NCI-H82 treated with DMSO at 0.1 percent for 48 hours (cell line): ENCODE measurements at regions not wholly inside any gene's neighbourhood (a gene's known extent, or its start where the extent isn't known, plus 50 kb on each side); places are given as distances from the start of the nearest gene placed in this dataset.

ENCODE experiments used
- DNase-seq: peaks from one replicate; lab custom pipeline; 2025; ENCODE audit not compliant: unreplicated experiment; lab: John Stamatoyannopoulos, UW

- DNase-seq: no peak
These were observed 64.5 kb upstream of the KLF13 start for GRCh38 chr15:31262143-31262530.

GRCh38 chr15:31262901-31263671 lies 63.5 kb upstream of the KLF13 start:
- DNase-seq: no peak

GRCh38 chr15:31263751-31264558 lies 62.7 kb upstream of the KLF13 start:
- no peak for DNase-seq

- DNase-seq: no peak
These were observed 62.0 kb upstream of the KLF13 start for GRCh38 chr15:31264559-31265089.

- no peak for DNase-seq
These were observed 61.4 kb upstream of the KLF13 start for GRCh38 chr15:31265090-31265870.

GRCh38 chr15:31265871-31266711 lies 60.5 kb upstream of the KLF13 start:
- peak; percentile 19 for DNase-seq

GRCh38 chr15:31266712-31267111 lies 59.9 kb upstream of the KLF13 start:
- DNase-seq: no peak

- no peak for DNase-seq
These were observed 59.2 kb upstream of the KLF13 start for GRCh38 chr15:31267161-31268107.

- DNase-seq: no peak
These were observed 58.5 kb upstream of the KLF13 start for GRCh38 chr15:31268108-31268501.

GRCh38 chr15:31268911-31269784 lies 57.5 kb upstream of the KLF13 start:
- DNase-seq: no peak

- no peak for DNase-seq
These were observed 56.6 kb upstream of the KLF13 start for GRCh38 chr15:31269816-31270575.

- peak; percentile 38 for DNase-seq
These were observed 55.9 kb upstream of the KLF13 start for GRCh38 chr15:31270767-31271166.

GRCh38 chr15:31271224-31271635 lies 55.4 kb upstream of the KLF13 start:
- no peak for DNase-seq

GRCh38 chr15:31271711-31272557 lies 54.7 kb upstream of the KLF13 start:
- DNase-seq: no peak

- DNase-seq: no peak
These were observed 53.9 kb upstream of the KLF13 start for GRCh38 chr15:31272558-31273257.
